ENCODE measurements at regions not wholly inside any gene's neighbourhood (a gene's known extent, or its start where the extent isn't known, plus 50 kb on each side); places are given as distances from the start of the nearest gene placed in this dataset.

GRCh38 chr3:46078712-46079400, 51.6 kb upstream of the XCR1 start:
- TF ChIP-seq POLR2A (IDR thresholded peaks at IDR 0.05) (no peak), CTCF (IDR thresholded peaks at IDR 0.05) (peak in 1 of 3 donors; percentile 97)
